B cell (primary cell): ENCODE measurements at regions not wholly inside any gene's neighbourhood (a gene's known extent, or its start where the extent isn't known, plus 50 kb on each side); places are given as distances from the start of the nearest gene placed in this dataset.

Source experiments
- ATAC-seq: fragments of 200-7000 bp; cut with Tn5 transposase; one replicate; pipeline ENCODE4 v1.10.0; 2021; ENCODE audit warnings: low read depth, mild to moderate bottlenecking, moderate number of reproducible peaks, moderate library complexity
- CTCF ChIA-PET: fragments of 350-600 bp; sonication (Branson Sonifier 250); formaldehyde crosslinking; loops from one replicate; lab custom pipeline; 2021; ENCODE audit warnings: antibody characterized with exemption, inconsistent platforms; lab: Charles Lee
- POLR2A ChIA-PET: fragments of 350-600 bp; sonication (Branson Sonifier 250); formaldehyde crosslinking; loops from one replicate; lab custom pipeline; 2021; ENCODE audit warnings: antibody characterized with exemption; lab: Charles Lee
- DNase-seq: peaks from one replicate; pipeline ENCODE4 v3.0.0; 2013
- H2AFZ ChIP-seq: 2 replicates; pipeline ENCODE4 v1.6.1; 2012; ENCODE audit warnings: mild to moderate bottlenecking, low read depth, low read length; ENCODE audit not compliant: insufficient read depth, poor library complexity, severe bottlenecking
- H3K27ac ChIP-seq, 2 donors: 1 replicate in 1 of 2; 2 replicates in 1 of 2; pipeline ENCODE4 v1.5.1; 2012 to 2013; ENCODE audit warnings: low read length in 2 of 2, mild to moderate bottlenecking in 2 of 2, moderate library complexity in 1 of 2
- H3K27me3 ChIP-seq, 4 experiments: fragments of 200-600 bp in 1 of 4; sonication (generic) in 1 of 4; replicated peaks in 1 of 4; 1 replicate in 2 of 4; 2 replicates in 2 of 4; pipeline versions ENCODE4 v1.6.1 to v1.7.0; 2013 to 2016; ENCODE audit warnings: low read length in 3 of 4, mild to moderate bottlenecking in 2 of 4, mixed read lengths in 1 of 4, moderate library complexity in 1 of 4; ENCODE audit not compliant: insufficient read depth in 4 of 4, control insufficient read depth in 3 of 4; ENCODE audit errors: control extremely low read depth in 1 of 4
- H3K36me3 ChIP-seq, 2 experiments: replicated peaks in 1 of 2; 1 replicate in 1 of 2; 2 replicates in 1 of 2; pipeline versions ENCODE4 v1.6.1 to v1.7.1; 2013; ENCODE audit warnings: low read length in 1 of 2; ENCODE audit not compliant: insufficient read depth in 2 of 2, control insufficient read depth in 1 of 2; ENCODE audit errors: control extremely low read depth in 1 of 2, extremely low read depth in 1 of 2
- H3K4me1 ChIP-seq, 2 donors: fragments of 200-600 bp in 1 of 2; sonication (generic) in 1 of 2; 1 replicate in 1 of 2; 2 replicates in 1 of 2; pipeline versions ENCODE4 v1.5.1 to v1.6.1; 2013 to 2017; ENCODE audit warnings: low read length in 2 of 2; ENCODE audit not compliant: control insufficient read depth in 2 of 2, insufficient read depth in 2 of 2
- H3K4me2 ChIP-seq: replicated peaks from 2 replicates; pipeline ENCODE3; 2012; ENCODE audit warnings: mild to moderate bottlenecking, low read depth, low read length; ENCODE audit not compliant: poor library complexity, severe bottlenecking
- H3K4me3 ChIP-seq, 5 experiments: fragments of 200-600 bp in 1 of 5; sonication (generic) in 1 of 5; 1 replicate in 3 of 5; 2 replicates in 2 of 5; pipeline versions ENCODE4 v1.5.1 to v1.7.0; 2011 to 2016; ENCODE audit warnings: low read length in 4 of 5, mild to moderate bottlenecking in 4 of 5, low read depth in 2 of 5, control low read depth in 1 of 5, moderate library complexity in 1 of 5; ENCODE audit not compliant: insufficient read depth in 1 of 5; ENCODE audit errors: control extremely low read depth in 1 of 5, extremely low read depth in 1 of 5
- H3K79me2 ChIP-seq: fragments of 200-600 bp; sonication (generic); one replicate; pipeline ENCODE4 v1.6.0; 2016; ENCODE audit warnings: low read length; ENCODE audit not compliant: control insufficient read depth, insufficient read depth
- H3K9ac ChIP-seq: fragments of 200-600 bp; sonication (generic); 2 replicates; pipeline ENCODE4 v1.6.1; 2017; ENCODE audit warnings: mild to moderate bottlenecking, low read length, moderate library complexity
- H3K9me3 ChIP-seq, 3 donors: one replicate each; pipeline versions ENCODE4 v1.6.1 to v1.7.1; 2013; ENCODE audit warnings: low read length in 2 of 3; ENCODE audit not compliant: control insufficient read depth in 2 of 3, insufficient read depth in 1 of 3; ENCODE audit errors: control extremely low read depth in 1 of 3
- H4K20me1 ChIP-seq: 2 replicates; pipeline ENCODE4 v1.6.0; 2012; ENCODE audit warnings: mild to moderate bottlenecking, low read length; ENCODE audit not compliant: insufficient read depth, control insufficient read depth, poor library complexity, severe bottlenecking
- H3K27ac Mint-ChIP-seq: one replicate; pipeline ENCODE4 v1.8.0; 2021; ENCODE audit warnings: mixed read lengths
- H3K27me3 Mint-ChIP-seq: one replicate; pipeline ENCODE4 v1.8.0; 2021; ENCODE audit warnings: mixed read lengths
- H3K4me1 Mint-ChIP-seq: one replicate; pipeline ENCODE4 v1.8.0; 2021; ENCODE audit warnings: mixed read lengths
- H3K4me3 Mint-ChIP-seq: one replicate; pipeline ENCODE4 v1.8.0; 2021; ENCODE audit warnings: mixed read lengths
- H3K9me3 Mint-ChIP-seq: one replicate; pipeline ENCODE4 v1.8.0; 2022; ENCODE audit warnings: mixed read lengths; ENCODE audit not compliant: insufficient read depth
- EZH2 ChIP-seq: IDR thresholded peaks from 2 replicates; pipeline ENCODE4 v1.6.1; 2012; ENCODE audit warnings: borderline replicate concordance, low read depth, mild to moderate bottlenecking, moderate library complexity, low read length; ENCODE audit not compliant: insufficient read depth, poor library complexity, severe bottlenecking
- WGBS: methylation state at CpG from one replicate; pipeline ENCODE4 v1.1.5; 2013; ENCODE audit warnings: missing lambda C conversion rate; ENCODE audit not compliant: insufficient coverage; 5-methylcytosine and 5-hydroxymethylcytosine counted together
- intact Hi-C: fragments of 100-400 bp; cut with micrococcal nuclease; formaldehyde crosslinking; loops from one replicate; pipeline ENCODE4 v1.10.0; 2022
- TF ChIP-seq, protein P1 (sequence below): fragments of 200-600 bp; IDR thresholded peaks from one replicate; pipeline ENCODE4 v1.8.0; 2022; ENCODE audit warnings: antibody characterized with exemption, mild to moderate bottlenecking

DNA sequence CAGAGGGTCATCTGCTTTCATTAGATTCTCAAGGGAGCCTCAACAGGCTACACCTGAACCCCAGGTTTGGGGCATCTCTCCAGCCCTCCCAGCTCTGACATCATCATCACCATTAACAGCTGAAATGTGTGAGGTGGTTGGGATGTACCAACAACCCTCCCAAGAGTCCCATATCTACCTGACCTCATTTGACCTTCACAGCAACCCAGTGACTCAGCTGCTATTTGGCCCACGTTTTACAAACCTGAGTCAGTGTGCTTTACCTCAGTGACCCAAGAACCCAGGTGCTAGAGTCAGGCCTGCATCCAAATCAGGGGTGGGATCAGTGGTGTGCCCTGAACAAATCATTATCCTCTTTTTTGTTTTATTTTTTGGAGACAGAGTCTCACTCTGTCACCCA, 53.3 kb upstream of the TINAGL1 start:
- DNase-seq: no peak
- 60% methylated on average over 1 of the region's 1 CpG for WGBS

DNA sequence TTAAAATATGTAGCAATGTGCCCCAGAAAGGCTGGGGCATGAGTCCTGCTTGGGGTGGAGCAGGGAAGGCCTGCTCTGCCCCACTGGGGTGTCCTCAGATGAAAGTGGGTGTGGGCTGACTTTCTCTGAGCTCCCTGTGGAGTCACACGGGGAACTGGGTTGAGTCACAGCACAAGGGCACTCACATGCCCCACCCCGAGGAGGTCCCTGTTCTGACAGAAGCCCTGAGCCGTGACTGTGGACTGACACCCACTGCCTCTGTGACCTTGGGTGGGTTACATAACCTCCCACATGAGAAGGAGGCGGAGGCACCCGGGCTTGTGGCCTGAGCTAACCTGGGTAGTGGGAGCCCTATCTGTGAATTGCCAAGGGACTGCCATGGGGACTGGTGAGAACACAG, 52.5 kb upstream of the TINAGL1 start:
- Histone ChIP-seq H4K20me1 (no peaks in the 10 kb centered on the region), H3K4me1 (no peaks in the 10 kb centered on the region), H3K36me3 (no peaks in the 10 kb centered on the region), H3K27me3 (no peaks in the 10 kb centered on the region), H3K79me2 (no peaks in the 10 kb centered on the region), H3K4me3 (no peak overlapping the region), H3K4me2 (no peak overlapping the region), H3K9ac (no peak overlapping the region), H3K27ac (no peak overlapping the region), H2AFZ (no peak overlapping the region), H3K9me3 (no peaks in the 10 kb centered on the region)
- WGBS: 56% methylated on average over 5 of the region's 5 CpGs
- intact Hi-C loops: no loop called here
- ChIA-PET POLR2A (no interaction called here), CTCF (interaction anchor here (0.6 kb wide), 1 partner anchor 1289 kb away, joined by 3 read pairs; no protein-coding TSS in a partner anchor)
- peaks cover 2% of the 10 kb centered on the region for H3K9me3 Mint-ChIP-seq
- H3K27ac Mint-ChIP-seq: no peak overlapping the region
- H3K4me1 Mint-ChIP-seq: no peaks in the 10 kb centered on the region
- no peak overlapping the region for H3K4me3 Mint-ChIP-seq
- no peak for DNase-seq
- peaks cover 14% of the 10 kb centered on the region for H3K27me3 Mint-ChIP-seq
- ATAC-seq: no peak
- TF ChIP-seq, protein P1, sequence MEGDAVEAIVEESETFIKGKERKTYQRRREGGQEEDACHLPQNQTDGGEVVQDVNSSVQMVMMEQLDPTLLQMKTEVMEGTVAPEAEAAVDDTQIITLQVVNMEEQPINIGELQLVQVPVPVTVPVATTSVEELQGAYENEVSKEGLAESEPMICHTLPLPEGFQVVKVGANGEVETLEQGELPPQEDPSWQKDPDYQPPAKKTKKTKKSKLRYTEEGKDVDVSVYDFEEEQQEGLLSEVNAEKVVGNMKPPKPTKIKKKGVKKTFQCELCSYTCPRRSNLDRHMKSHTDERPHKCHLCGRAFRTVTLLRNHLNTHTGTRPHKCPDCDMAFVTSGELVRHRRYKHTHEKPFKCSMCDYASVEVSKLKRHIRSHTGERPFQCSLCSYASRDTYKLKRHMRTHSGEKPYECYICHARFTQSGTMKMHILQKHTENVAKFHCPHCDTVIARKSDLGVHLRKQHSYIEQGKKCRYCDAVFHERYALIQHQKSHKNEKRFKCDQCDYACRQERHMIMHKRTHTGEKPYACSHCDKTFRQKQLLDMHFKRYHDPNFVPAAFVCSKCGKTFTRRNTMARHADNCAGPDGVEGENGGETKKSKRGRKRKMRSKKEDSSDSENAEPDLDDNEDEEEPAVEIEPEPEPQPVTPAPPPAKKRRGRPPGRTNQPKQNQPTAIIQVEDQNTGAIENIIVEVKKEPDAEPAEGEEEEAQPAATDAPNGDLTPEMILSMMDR: no peak
- no peak for TF ChIP-seq EZH2

More for the DNA sequence above, 53.3 kb upstream of the TINAGL1 start:
- Histone ChIP-seq H3K36me3 (no peaks in the 10 kb centered on the region), H3K9me3 (no peaks in the 10 kb centered on the region), H2AFZ (no peak overlapping the region), H3K4me3 (no peak overlapping the region), H4K20me1 (no peaks in the 10 kb centered on the region), H3K27ac (no peak overlapping the region), H3K79me2 (no peaks in the 10 kb centered on the region), H3K4me1 (no peaks in the 10 kb centered on the region), H3K4me2 (no peak overlapping the region), H3K27me3 (no peaks in the 10 kb centered on the region), H3K9ac (no peak overlapping the region)
- ChIA-PET CTCF (no interaction called here), POLR2A (no interaction called here)
- Mint-ChIP-seq H3K4me3 (no peak overlapping the region), H3K27ac (no peak overlapping the region), H3K27me3 (peaks cover 14% of the 10 kb centered on the region), H3K4me1 (no peaks in the 10 kb centered on the region), H3K9me3 (peaks cover 2% of the 10 kb centered on the region)
- TF ChIP-seq EZH2: no peak
- TF ChIP-seq, protein P1: no peak
- intact Hi-C loops: no loop called here
- ATAC-seq: no peak
